Prostate gland (tissue), 2 donors: ENCODE measurements at regions not wholly inside any gene's neighbourhood (a gene's known extent, or its start where the extent isn't known, plus 50 kb on each side); places are given as distances from the start of the nearest gene placed in this dataset.

Experiments
- DNase-seq: peaks from one replicate; pipeline ENCODE4 v3.0.0-alpha.2; 2019; ENCODE audit warnings: low spot score
- H3K27ac ChIP-seq, 2 donors: fragments of 200-600 bp; sonication (generic); 2 replicates each; pipeline ENCODE4 v1.5.1; 2017 to 2019
- H3K27me3 ChIP-seq: fragments of 200-600 bp; sonication (generic); replicated peaks from 2 replicates; pipeline ENCODE4 v1.5.1; 2019; ENCODE audit not compliant: insufficient read depth
- H3K36me3 ChIP-seq, 2 donors: fragments of 200-600 bp; sonication (generic); 1 replicate in 1 of 2; 2 replicates in 1 of 2; pipeline versions ENCODE4 v1.5.1 to v1.8.1; 2017 to 2019
- H3K4me1 ChIP-seq: fragments of 200-600 bp; sonication (generic); replicated peaks from 2 replicates; pipeline ENCODE4 v1.5.1; 2019
- H3K4me3 ChIP-seq, 2 donors: fragments of 200-600 bp; sonication (generic); 2 replicates each; pipeline ENCODE4 v1.5.1; 2017 to 2019
- H3K9me3 ChIP-seq: fragments of 200-600 bp; sonication (generic); 2 replicates; pipeline ENCODE4 v1.5.1; 2017
- POLR2A ChIP-seq: fragments of 450-650 bp; IDR thresholded peaks from one replicate; pipeline ENCODE4 v1.6.1; 2016; ENCODE audit warnings: antibody characterized with exemption, mild to moderate bottlenecking
- POLR2AphosphoS5 ChIP-seq: sonication (generic); formaldehyde crosslinking; IDR thresholded peaks from one replicate; pipeline ENCODE4 v1.6.1; 2017; ENCODE audit warnings: antibody characterized with exemption
- WGBS: methylation state at CpG from one replicate; pipeline ENCODE4 v1.1.5; 2018; 5-methylcytosine and 5-hydroxymethylcytosine counted together
- intact Hi-C: fragments of 100-400 bp; cut with DNase I; formaldehyde crosslinking; loops from one replicate; pipeline ENCODE4 v1.14.2; 2022
- TF ChIP-seq, protein P1 (sequence below), 4 experiments: fragments of 200-600 bp in 2 of 4; fragments of 450-650 bp in 2 of 4; sonication (generic) in 2 of 4; IDR thresholded peaks; 1 replicate in 3 of 4; 2 replicates in 1 of 4; pipeline ENCODE4 v1.5.1; 2016 to 2019; ENCODE audit warnings: antibody characterized with exemption in 4 of 4, mild to moderate bottlenecking in 2 of 4, moderate library complexity in 2 of 4

DNA sequence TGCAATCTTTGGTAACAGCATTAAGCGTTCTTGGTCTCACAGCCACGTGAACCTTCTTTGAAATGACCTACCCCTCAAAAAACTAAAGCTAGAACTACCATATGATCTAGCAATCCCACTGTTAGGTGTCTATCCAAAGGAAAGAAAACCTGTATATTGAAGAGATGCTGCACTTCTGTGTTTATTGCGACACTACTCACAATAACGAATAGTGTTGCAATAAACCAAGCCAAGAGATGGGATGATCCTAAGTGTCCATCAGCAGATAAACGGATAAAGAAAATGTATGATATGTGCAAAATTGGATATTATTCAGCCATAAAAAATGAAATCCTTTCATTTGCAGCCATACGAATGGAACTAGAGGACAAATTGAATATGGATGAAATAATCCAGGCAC lies 637.9 kb downstream of the EFNB2 start:
- WGBS = 95% methylated on average over 6 of the region's 6 CpGs

DNA sequence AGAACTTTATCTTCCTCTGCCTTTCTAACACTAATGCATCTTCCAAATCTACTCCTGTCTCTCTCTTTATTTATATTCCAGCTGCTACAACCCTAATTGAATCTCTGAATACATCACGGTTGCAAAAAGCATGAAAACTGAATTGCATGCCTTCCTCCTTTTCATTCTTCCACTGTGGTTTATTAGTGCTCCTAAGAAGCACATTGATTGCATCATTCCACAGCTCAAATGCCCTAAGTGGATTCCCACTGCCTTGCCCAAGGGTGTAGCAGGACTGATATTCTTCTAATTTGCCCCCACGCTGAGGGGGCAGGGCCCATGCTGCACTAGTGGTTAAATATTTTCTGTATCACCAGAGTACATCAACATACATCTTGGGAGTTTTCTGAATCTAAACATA lies 640.8 kb downstream of the EFNB2 start:
- Histone ChIP-seq H3K36me3 (no peaks in the 10 kb centered on the region), H3K27me3 (no peaks in the 10 kb centered on the region), H3K27ac (no peak overlapping the region), H3K9me3 (no peaks in the 10 kb centered on the region), H3K4me3 (no peak overlapping the region), H3K4me1 (no peaks in the 10 kb centered on the region)
- no peak for TF ChIP-seq POLR2A
- WGBS = 64% methylated on average over 2 of the region's 2 CpGs
- intact Hi-C loops = no loop called here
- DNase-seq = no peak

More for the DNA sequence above, 637.9 kb downstream of the EFNB2 start:
- Histone ChIP-seq H3K4me1 (no peaks in the 10 kb centered on the region), H3K9me3 (no peaks in the 10 kb centered on the region), H3K27me3 (no peaks in the 10 kb centered on the region), H3K27ac (no peak overlapping the region), H3K4me3 (no peak overlapping the region), H3K36me3 (no peaks in the 10 kb centered on the region)
- DNase-seq = no peak
- intact Hi-C loops = no loop called here
- no peak for TF ChIP-seq POLR2A
- TF ChIP-seq, protein P1, sequence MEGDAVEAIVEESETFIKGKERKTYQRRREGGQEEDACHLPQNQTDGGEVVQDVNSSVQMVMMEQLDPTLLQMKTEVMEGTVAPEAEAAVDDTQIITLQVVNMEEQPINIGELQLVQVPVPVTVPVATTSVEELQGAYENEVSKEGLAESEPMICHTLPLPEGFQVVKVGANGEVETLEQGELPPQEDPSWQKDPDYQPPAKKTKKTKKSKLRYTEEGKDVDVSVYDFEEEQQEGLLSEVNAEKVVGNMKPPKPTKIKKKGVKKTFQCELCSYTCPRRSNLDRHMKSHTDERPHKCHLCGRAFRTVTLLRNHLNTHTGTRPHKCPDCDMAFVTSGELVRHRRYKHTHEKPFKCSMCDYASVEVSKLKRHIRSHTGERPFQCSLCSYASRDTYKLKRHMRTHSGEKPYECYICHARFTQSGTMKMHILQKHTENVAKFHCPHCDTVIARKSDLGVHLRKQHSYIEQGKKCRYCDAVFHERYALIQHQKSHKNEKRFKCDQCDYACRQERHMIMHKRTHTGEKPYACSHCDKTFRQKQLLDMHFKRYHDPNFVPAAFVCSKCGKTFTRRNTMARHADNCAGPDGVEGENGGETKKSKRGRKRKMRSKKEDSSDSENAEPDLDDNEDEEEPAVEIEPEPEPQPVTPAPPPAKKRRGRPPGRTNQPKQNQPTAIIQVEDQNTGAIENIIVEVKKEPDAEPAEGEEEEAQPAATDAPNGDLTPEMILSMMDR (IDR thresholded peaks at IDR 0.05) = no peak

DNA sequence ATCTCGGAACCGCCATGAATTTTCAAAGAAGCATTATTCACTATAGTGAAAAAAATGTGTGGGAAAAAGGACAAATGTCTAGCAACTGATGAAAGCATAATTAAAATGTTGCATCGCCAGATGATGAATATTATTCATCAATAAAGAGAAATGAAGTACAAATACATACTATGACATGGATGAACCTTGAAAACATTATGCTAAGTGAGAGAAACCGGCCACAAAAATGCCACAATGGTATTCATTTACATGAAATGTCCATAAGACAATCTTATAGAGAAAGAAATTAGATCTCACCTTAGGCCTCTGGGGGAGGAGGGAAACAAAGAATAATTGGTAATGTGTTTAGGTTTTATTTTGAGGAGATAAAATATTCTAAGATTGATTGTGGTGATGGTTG lies 645.0 kb downstream of the EFNB2 start:
- no peaks in the 10 kb centered on the region for H3K9me3 ChIP-seq
- H3K36me3 ChIP-seq = no peaks in the 10 kb centered on the region
- H3K4me3 ChIP-seq = no peak overlapping the region
- H3K27me3 ChIP-seq = no peaks in the 10 kb centered on the region
- DNase-seq = no peak
- TF ChIP-seq POLR2AphosphoS5 = no peak
- WGBS = 99% methylated on average over 4 of the region's 4 CpGs
- H3K4me1 ChIP-seq = no peaks in the 10 kb centered on the region
- H3K27ac ChIP-seq = no peak overlapping the region
- intact Hi-C loops = no loop called here

- no peak for DNase-seq
- Histone ChIP-seq H3K27me3 (no peaks in the 10 kb centered on the region), H3K9me3 (no peaks in the 10 kb centered on the region), H3K27ac (no peak overlapping the region), H3K36me3 (no peaks in the 10 kb centered on the region), H3K4me3 (no peak overlapping the region), H3K4me1 (no peaks in the 10 kb centered on the region)
- WGBS = 73% methylated on average over 1 of the region's 1 CpG
- intact Hi-C loops = no loop called here
- TF ChIP-seq, protein P1 (IDR thresholded peaks at IDR 0.05) = no peak
Measured at GRCh38 chr13:105878119-105878700, 657.3 kb downstream of the EFNB2 start.

- no peaks in the 10 kb centered on the region for H3K27me3 ChIP-seq
- intact Hi-C loops = no loop called here
- H3K4me1 ChIP-seq = no peaks in the 10 kb centered on the region
- H3K36me3 ChIP-seq = no peaks in the 10 kb centered on the region
- no peak for DNase-seq
- no peak overlapping the region for H3K27ac ChIP-seq
- TF ChIP-seq POLR2AphosphoS5 (no peak), POLR2A (no peak)
- TF ChIP-seq, protein P1 (IDR thresholded peaks at IDR 0.05) = no peak
- H3K9me3 ChIP-seq = no peaks in the 10 kb centered on the region
- no peak overlapping the region for H3K4me3 ChIP-seq
Measured at GRCh38 chr13:105874814-105875213, 660.6 kb downstream of the EFNB2 start.

GRCh38 chr13:105871768-105872167 lies 663.7 kb downstream of the EFNB2 start:
- no peak for DNase-seq
- H3K4me3 ChIP-seq = no peak overlapping the region
- no peaks in the 10 kb centered on the region for H3K27me3 ChIP-seq
- WGBS = 87% methylated on average over 1 of the region's 1 CpG
- intact Hi-C loops = no loop called here
- H3K9me3 ChIP-seq = no peaks in the 10 kb centered on the region
- no peak overlapping the region for H3K27ac ChIP-seq
- no peaks in the 10 kb centered on the region for H3K4me1 ChIP-seq
- no peaks in the 10 kb centered on the region for H3K36me3 ChIP-seq
- TF ChIP-seq POLR2AphosphoS5 (no peak), POLR2A (no peak)
